Panc1 (cell line): ENCODE measurements at regions not wholly inside any gene's neighbourhood (a gene's known extent, or its start where the extent isn't known, plus 50 kb on each side); places are given as distances from the start of the nearest gene placed in this dataset.

Experiments used
- ATAC-seq: fragments of 200-7000 bp; cut with Tn5 transposase; 2 replicates; pipeline ENCODE4 v1.9.1; 2020; ENCODE audit warnings: mild to moderate bottlenecking, moderate library complexity
- BruUV-seq: library from RNA; stranded (reverse); fragments of 400-500 nt; replicated peaks from 2 replicates; lab custom pipeline; 2021; lab: Mats Ljungman, UMichigan
- CTCF ChIA-PET: fragments of 300-600 bp; sonication (Branson Sonifier 250); formaldehyde crosslinking; loops from one replicate; lab custom pipeline; 2022; ENCODE audit warnings: antibody characterized with exemption; lab: Charles Lee
- POLR2A ChIA-PET: fragments of 300-600 bp; sonication (Branson Sonifier 250); formaldehyde crosslinking; loops from one replicate; lab custom pipeline; 2022; ENCODE audit warnings: antibody characterized with exemption; lab: Charles Lee
- DNase-seq: peaks from one replicate; pipeline ENCODE4 v3.0.0-alpha.2; 2010; ENCODE audit warnings: low read depth, low spot score
- H3K27ac ChIP-seq: 2 replicates; pipeline ENCODE4 v1.5.1; 2011; ENCODE audit warnings: mild to moderate bottlenecking, low read length, inconsistent platforms
- H3K27me3 ChIP-seq: fragments of 200-500 bp; sonication (Bioruptor generic); 2 replicates; pipeline ENCODE4 v1.6.0; 2014; ENCODE audit warnings: low read length, inconsistent platforms; ENCODE audit not compliant: control insufficient read depth, insufficient read depth
- H3K36me3 ChIP-seq: fragments of 200-500 bp; sonication (Bioruptor generic); 2 replicates; pipeline ENCODE4 v1.5.1; 2014; ENCODE audit warnings: inconsistent platforms, mild to moderate bottlenecking, low read length, moderate library complexity; ENCODE audit not compliant: control insufficient read depth, insufficient read depth
- H3K4me1 ChIP-seq: 2 replicates; pipeline ENCODE4 v1.5.1; 2011; ENCODE audit warnings: inconsistent platforms, mild to moderate bottlenecking, low read length, moderate library complexity; ENCODE audit not compliant: control insufficient read depth, insufficient read depth
- H3K4me3 ChIP-seq, 2 experiments: 2 replicates each; pipeline ENCODE4 v1.5.1; 2011 to 2012; ENCODE audit warnings: low read depth in 2 of 2, low read length in 2 of 2, mild to moderate bottlenecking in 2 of 2, inconsistent platforms in 1 of 2, moderate library complexity in 1 of 2
- H3K9me3 ChIP-seq: fragments of 200-500 bp; sonication (Bioruptor generic); 2 replicates; pipeline ENCODE4 v1.5.1; 2014; ENCODE audit warnings: low read depth, mild to moderate bottlenecking, inconsistent platforms, low read length, moderate library complexity; ENCODE audit not compliant: control insufficient read depth, insufficient read depth
- CTCF ChIP-seq: fragments of 450-650 bp; IDR thresholded peaks from 2 replicates; pipeline ENCODE4 v1.5.1; 2017; ENCODE audit warnings: mild to moderate bottlenecking
- POLR2AphosphoS5 ChIP-seq: IDR thresholded peaks from 2 replicates; pipeline ENCODE4 v1.6.1; 2012; ENCODE audit warnings: mild to moderate bottlenecking, low read depth, low read length, moderate library complexity
- REST ChIP-seq, 2 experiments: IDR thresholded peaks; 2 replicates each; pipeline ENCODE4 v1.6.1; 2011 to 2012; ENCODE audit warnings: low read depth in 2 of 2, control low read depth in 1 of 2, low read length in 1 of 2, mild to moderate bottlenecking in 1 of 2, moderate library complexity in 1 of 2; ENCODE audit not compliant: insufficient read depth in 1 of 2
- SIN3A ChIP-seq: IDR thresholded peaks from 2 replicates; pipeline ENCODE4 v1.6.1; 2012; ENCODE audit warnings: low read depth, mild to moderate bottlenecking, low read length, moderate library complexity, borderline replicate concordance; ENCODE audit not compliant: insufficient read depth
- TCF7L2 ChIP-seq: IDR thresholded peaks from 2 replicates; pipeline ENCODE4 v1.6.1; 2011; ENCODE audit warnings: mild to moderate bottlenecking, low read depth, low read length, inconsistent platforms
- in situ Hi-C: cut with HindIII; loops from 2 replicates; pipeline ENCODE4 v1.10.0; 2016; ENCODE audit warnings: low sequenced_read_pairs, low pct_unique_long_range_greater_than_20kb
- intact Hi-C: fragments of 100-400 bp; cut with micrococcal nuclease; formaldehyde crosslinking; loops from one replicate; pipeline ENCODE4 v1.10.0; 2022; ENCODE audit not compliant: unreplicated experiment

GRCh38 chr2:40642237-40642636, 190.3 kb upstream of the SLC8A1 start:
- DNase-seq (no peak), ATAC-seq (no peak)
- Histone ChIP-seq H3K36me3 (no peaks in the 10 kb centered on the region; the same call in 1 of the 2 replicates), H3K27ac (no peak overlapping the region), H3K4me3 (no peak overlapping the region), H3K4me1 (no peaks in the 10 kb centered on the region), H3K27me3 (no peaks in the 10 kb centered on the region), H3K9me3 (no peaks in the 10 kb centered on the region)
- BruUV-seq = no TSS peak
- POLR2A ChIA-PET = no interaction called here
- in situ Hi-C loops (no loop called here), intact Hi-C loops (no loop called here)
- CTCF ChIA-PET = no interaction called here
- TF ChIP-seq CTCF (no peak), REST (IDR thresholded peaks at IDR 0.05; ENCODE audit: insufficient read depth in 1 of 2, low read depth in 2 of 2, low read length in 1 of 2) (no peak), SIN3A (no peak), POLR2AphosphoS5 (no peak), TCF7L2 (no peak)

GRCh38 chr2:40642726-40643125, 190.8 kb upstream of the SLC8A1 start:
- Histone ChIP-seq H3K9me3 (no peaks in the 10 kb centered on the region), H3K4me1 (no peaks in the 10 kb centered on the region), H3K27me3 (no peaks in the 10 kb centered on the region), H3K36me3 (no peaks in the 10 kb centered on the region; the same call in 1 of the 2 replicates), H3K27ac (no peak overlapping the region), H3K4me3 (no peak overlapping the region)
- ATAC-seq = no peak
- in situ Hi-C loops (no loop called here), intact Hi-C loops (no loop called here)
- DNase-seq = no peak
- POLR2A ChIA-PET = no interaction called here
- CTCF ChIA-PET = no interaction called here
- TF ChIP-seq REST (IDR thresholded peaks at IDR 0.05; ENCODE audit: insufficient read depth in 1 of 2, low read depth in 2 of 2, low read length in 1 of 2) = no peak
- no peak for TF ChIP-seq SIN3A
- no peak for TF ChIP-seq POLR2AphosphoS5
- TF ChIP-seq TCF7L2 = no peak
- no peak for TF ChIP-seq CTCF
- BruUV-seq = no TSS peak
